Astrocyte of the cerebellum (primary cell): ENCODE measurements at regions not wholly inside any gene's neighbourhood (a gene's known extent, or its start where the extent isn't known, plus 50 kb on each side); places are given as distances from the start of the nearest gene placed in this dataset.
A peak's percentile ranks its signal among the peaks of the same experiment; 100 is the strongest.
"Not testable (repeated sequence)": the region's sequence is repeated elsewhere in the genome, so short reads cannot be mapped to it uniquely, and the experiment has no call there.

Experiments used
- DNase-seq: peaks from one replicate; pipeline ENCODE4 v3.0.0-alpha.2; 2011; ENCODE audit warnings: low read depth
- H3K4me3 ChIP-seq: 2 replicates; pipeline ENCODE4 v1.5.1; 2011; ENCODE audit warnings: mild to moderate bottlenecking, low read depth, low read length, moderate library complexity
- CTCF ChIP-seq: IDR thresholded peaks from 2 replicates; pipeline ENCODE4 v1.5.1; 2012; ENCODE audit warnings: low read length, low read depth, moderate library complexity, mild to moderate bottlenecking; ENCODE audit errors: missing control alignments
- in situ Hi-C: cut with HindIII; loops from 2 replicates; pipeline ENCODE4 v1.10.0; 2017; ENCODE audit warnings: low sequenced_read_pairs

DNA sequence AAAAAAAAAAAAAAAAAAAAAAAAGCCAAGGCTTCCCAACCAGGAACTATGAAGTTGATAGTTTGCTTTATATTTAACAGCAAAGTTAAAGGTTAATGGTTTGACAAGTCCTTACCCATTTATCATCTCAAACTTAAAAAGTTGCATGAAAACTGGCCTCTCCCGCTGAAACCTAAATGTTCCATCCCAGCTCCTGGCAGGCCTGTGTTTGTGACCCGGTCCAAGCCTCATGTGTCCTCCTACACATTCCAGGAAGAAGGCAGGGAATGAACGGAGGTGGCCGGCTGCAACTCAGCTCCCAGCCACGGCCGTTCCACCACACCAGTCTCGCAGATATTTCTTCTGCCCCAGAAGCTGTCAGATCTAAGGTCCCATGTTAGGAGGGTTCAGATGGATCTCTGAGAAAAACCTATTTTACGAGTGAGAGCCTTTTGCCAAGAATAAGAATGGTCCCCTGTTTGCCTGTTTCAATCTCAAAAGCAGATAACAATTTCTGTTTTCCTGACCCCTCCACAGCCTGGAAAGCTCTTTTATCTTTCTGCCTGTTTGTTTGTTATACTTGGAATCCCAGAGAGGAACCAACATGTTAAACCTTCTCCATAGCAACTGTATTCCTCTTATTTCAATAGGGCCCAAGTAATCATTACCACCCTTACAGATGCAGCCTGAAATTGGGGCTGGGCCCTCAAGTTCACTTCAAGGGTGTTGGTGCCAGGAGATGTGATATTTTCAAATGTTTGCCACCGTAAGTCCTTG, 56.5 kb downstream of the KCTD12 start:
- in situ Hi-C loops, result no loop called here

GRCh38 chr13:76828316-76828741, 57.9 kb downstream of the KCTD12 start:
- in situ Hi-C loops, result no loop called here

More for the DNA sequence above, 56.5 kb downstream of the KCTD12 start:
- TF ChIP-seq CTCF, result no peak
- DNase-seq, result no peak
- no peak overlapping the region for H3K4me3 ChIP-seq

DNA sequence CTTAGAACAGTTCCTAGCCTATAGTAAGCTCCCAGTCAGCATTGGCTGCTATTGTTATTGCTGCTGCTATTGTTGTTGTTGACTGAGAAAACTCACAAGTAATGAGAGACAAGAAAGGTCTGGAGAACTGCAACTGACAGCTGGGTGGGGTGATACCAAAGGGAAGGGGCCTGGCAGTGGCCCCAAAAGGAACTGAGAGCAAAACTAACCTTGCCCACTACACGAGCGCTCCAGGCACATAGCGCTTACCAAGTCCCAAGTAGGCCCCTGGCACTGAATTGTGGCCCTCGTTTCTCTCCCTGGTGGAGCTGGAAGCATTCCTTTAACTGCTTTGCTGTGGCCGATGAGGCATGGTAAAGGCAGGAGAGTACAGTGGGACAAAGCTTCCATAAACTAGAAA, 59.7 kb downstream of the KCTD12 start:
- H3K4me3 ChIP-seq, result no peak overlapping the region
- in situ Hi-C loops, result no loop called here
- no peak for DNase-seq
- TF ChIP-seq CTCF, result no peak

More at GRCh38 chr13:76828316-76828741, 57.9 kb downstream of the KCTD12 start:
- DNase-seq, result no peak
- H3K4me3 ChIP-seq, result no peak overlapping the region
- no peak for TF ChIP-seq CTCF

DNA sequence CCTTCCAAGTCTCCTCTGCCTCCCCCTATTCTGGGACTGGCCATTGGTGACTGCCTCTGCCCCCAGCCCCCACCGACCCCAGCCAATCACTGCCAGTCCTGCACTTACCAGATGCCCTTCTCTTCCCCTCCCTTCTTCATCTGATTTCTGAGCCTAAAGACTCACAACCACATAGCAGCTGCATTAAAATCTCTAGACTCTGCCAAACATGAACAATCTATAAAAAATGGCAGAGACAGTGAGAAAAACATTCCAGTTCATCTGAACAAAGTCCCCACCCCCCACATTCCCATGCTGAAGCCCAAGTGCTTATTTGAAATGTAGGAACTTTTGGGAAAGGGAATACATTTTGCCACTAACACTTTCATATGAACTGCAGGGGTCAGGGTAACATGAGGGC, 60.8 kb downstream of the KCTD12 start:
- in situ Hi-C loops, result no loop called here
- TF ChIP-seq CTCF, result no peak
- H3K4me3 ChIP-seq, result no peak overlapping the region
- no peak for DNase-seq

- no peak for DNase-seq
- no peak for TF ChIP-seq CTCF
- in situ Hi-C loops, result loop anchor here (5.0 kb wide), 1 partner anchor 38 kb away; no protein-coding TSS in a partner anchor
Measured at GRCh38 chr13:76823969-76824368, 62.2 kb downstream of the KCTD12 start.

GRCh38 chr13:76822698-76823267, 63.4 kb downstream of the KCTD12 start:
- in situ Hi-C loops, result loop anchor here (5.0 kb wide), 1 partner anchor 40 kb away; no protein-coding TSS in a partner anchor
- H3K4me3 ChIP-seq, result no peak overlapping the region
- peak; percentile 19 for TF ChIP-seq CTCF
- DNase-seq, result no peak

More at GRCh38 chr13:76823969-76824368, 62.2 kb downstream of the KCTD12 start:
- no peak overlapping the region for H3K4me3 ChIP-seq

DNA sequence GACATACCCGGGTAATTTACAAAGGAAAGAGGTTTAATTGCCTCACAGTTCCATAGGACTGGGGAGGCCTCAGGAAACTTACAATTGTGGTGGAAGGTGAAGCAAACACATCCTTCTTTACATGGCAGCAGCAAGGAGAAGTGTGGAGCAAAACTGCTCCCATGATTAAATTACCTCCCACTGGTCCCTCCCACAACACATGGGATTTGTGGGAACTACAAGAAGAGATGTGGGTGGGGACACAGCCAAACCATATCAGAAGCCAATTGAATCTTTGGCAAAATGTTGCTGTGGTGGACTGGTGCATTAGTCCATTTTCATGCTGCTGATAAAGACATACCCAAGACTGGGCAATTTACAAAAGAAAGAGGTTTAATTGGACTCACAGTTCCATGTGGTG, 65.0 kb downstream of the KCTD12 start:
- H3K4me3 ChIP-seq, DNase-seq: not testable (repeated sequence)
- in situ Hi-C loops, result loop anchor here (5.0 kb wide), 1 partner anchor 41 kb away; no protein-coding TSS in a partner anchor
